H1 (cell line): ENCODE measurements at regions not wholly inside any gene's neighbourhood (a gene's known extent, or its start where the extent isn't known, plus 50 kb on each side); places are given as distances from the start of the nearest gene placed in this dataset.

ENCODE experiments used
- CTCF ChIP-seq, 3 experiments: IDR thresholded peaks; 1 replicate in 2 of 3; 2 replicates in 1 of 3; pipeline versions ENCODE4 v1.5.1 to v1.6.1; 2011; ENCODE audit warnings: low read length in 3 of 3, mild to moderate bottlenecking in 3 of 3, inconsistent platforms in 2 of 3, low read depth in 1 of 3, moderate library complexity in 1 of 3; ENCODE audit not compliant: insufficient read depth in 1 of 3; ENCODE audit errors: control extremely low read depth in 1 of 3
- SP1 ChIP-seq: IDR thresholded peaks from 2 replicates; pipeline ENCODE4 v1.6.1; 2011; ENCODE audit warnings: low read depth, low read length
- ZNF274 ChIP-seq: IDR thresholded peaks from 2 replicates; pipeline ENCODE4 v1.7.0; 2012; ENCODE audit warnings: low read length, borderline replicate concordance; ENCODE audit errors: extremely low read depth

- TF ChIP-seq CTCF (IDR thresholded peaks at IDR 0.05; ENCODE audit: control extremely low read depth in 1 of 3, insufficient read depth in 1 of 3, low read depth in 1 of 3, low read length in 3 of 3) (no peak), SP1 (no peak), ZNF274 (no peak)
Observed at GRCh38 chr5:74945561-74946165, 79.5 kb upstream of the FAM169A start.
